Testis (tissue), 2 donors: ENCODE measurements at regions not wholly inside any gene's neighbourhood (a gene's known extent, or its start where the extent isn't known, plus 50 kb on each side); places are given as distances from the start of the nearest gene placed in this dataset.

Source experiments
- DNase-seq: peaks from one replicate; pipeline ENCODE4 v3.0.0-alpha.2; 2019
- H3K27ac ChIP-seq, 2 donors: fragments of 200-600 bp; sonication (generic); one replicate each; pipeline ENCODE4 v1.5.1; 2019
- H3K27me3 ChIP-seq: fragments of 200-600 bp; sonication (generic); one replicate; pipeline ENCODE4 v1.5.1; 2019
- H3K36me3 ChIP-seq: fragments of 200-600 bp; sonication (generic); one replicate; pipeline ENCODE4 v1.5.1; 2017; ENCODE audit warnings: low read depth; ENCODE audit errors: missing control alignments
- H3K4me1 ChIP-seq: fragments of 200-600 bp; sonication (generic); one replicate; pipeline ENCODE4 v1.5.1; 2019
- H3K4me3 ChIP-seq, 2 donors: fragments of 200-600 bp; sonication (generic); one replicate each; pipeline ENCODE4 v1.5.1; 2017 to 2019
- H3K9me3 ChIP-seq: fragments of 200-600 bp; sonication (generic); one replicate; pipeline ENCODE4 v1.5.1; 2017
- CTCF ChIP-seq, 3 experiments: fragments of 450-650 bp in 2 of 3; fragments of 200-600 bp in 1 of 3; sonication (generic) in 1 of 3; IDR thresholded peaks; one replicate each; pipeline ENCODE4 v1.5.1; 2016 to 2019; ENCODE audit warnings: antibody characterized with exemption in 3 of 3, mild to moderate bottlenecking in 2 of 3, moderate library complexity in 1 of 3
- POLR2A ChIP-seq: fragments of 450-650 bp; IDR thresholded peaks from one replicate; pipeline ENCODE4 v1.6.1; 2017; ENCODE audit warnings: antibody characterized with exemption, mild to moderate bottlenecking, moderate library complexity
- WGBS, 2 donors: methylation state at CpG; one replicate each; pipeline ENCODE4 v1.1.5; 2018; 5-methylcytosine and 5-hydroxymethylcytosine counted together
- intact Hi-C: fragments of 100-400 bp; cut with DNase I; formaldehyde crosslinking; loops from one replicate; pipeline ENCODE4 v1.15.1; 2023; ENCODE audit warnings: low total_unique reads

- H3K9me3 ChIP-seq, result no peaks in the 10 kb centered on the region
- H3K4me3 ChIP-seq, result no peak overlapping the region
- no peak for TF ChIP-seq CTCF (IDR thresholded peaks at IDR 0.05)
- TF ChIP-seq POLR2A, result no peak
- no peaks in the 10 kb centered on the region for H3K36me3 ChIP-seq
- no peaks in the 10 kb centered on the region for H3K4me1 ChIP-seq
- no peaks in the 10 kb centered on the region for H3K27me3 ChIP-seq
- intact Hi-C loops, result no loop called here
- H3K27ac ChIP-seq, result no peak overlapping the region
- DNase-seq, result no peak
- 83 to 86% methylated on average over 4 of the region's 4 CpGs for WGBS, 2 donors
Observed at GRCh38 chr1:238484121-238484520, 593.4 kb upstream of the ZP4 start.

DNA sequence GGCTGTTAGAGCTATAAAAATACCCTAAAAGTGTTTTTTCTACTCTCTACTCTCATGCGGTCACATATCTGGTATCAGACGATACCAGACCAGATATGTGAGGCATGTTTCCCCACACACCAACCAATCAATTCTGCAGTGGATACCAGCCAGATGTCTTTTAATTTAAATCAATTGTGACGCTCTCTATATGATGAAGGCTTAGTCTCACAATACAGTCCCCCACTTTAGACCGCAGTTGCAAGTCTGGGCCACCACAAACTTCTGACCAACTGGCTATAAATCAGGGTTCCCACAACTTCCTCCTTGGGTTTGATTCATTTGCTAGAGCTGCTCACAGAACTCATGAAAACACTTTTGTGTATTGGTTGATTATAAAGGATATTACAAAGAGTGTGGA lies 586.1 kb upstream of the ZP4 start:
- no peaks in the 10 kb centered on the region for H3K9me3 ChIP-seq
- intact Hi-C loops, result no loop called here
- WGBS, 2 donors, result 63 to 67% methylated on average over 4 of the region's 4 CpGs
- no peaks in the 10 kb centered on the region for H3K36me3 ChIP-seq
- no peak overlapping the region for H3K4me3 ChIP-seq
- no peaks in the 10 kb centered on the region for H3K4me1 ChIP-seq
- no peak for TF ChIP-seq POLR2A
- no peak for TF ChIP-seq CTCF (IDR thresholded peaks at IDR 0.05)
- H3K27me3 ChIP-seq, result no peaks in the 10 kb centered on the region
- DNase-seq, result no peak
- H3K27ac ChIP-seq, result no peak overlapping the region

GRCh38 chr1:238475712-238476111 lies 585.0 kb upstream of the ZP4 start:
- no peak for DNase-seq
- 32 to 34% methylated on average over 5 of the region's 5 CpGs for WGBS, 2 donors
- Histone ChIP-seq H3K4me1 (no peaks in the 10 kb centered on the region), H3K27me3 (no peaks in the 10 kb centered on the region), H3K4me3 (no peak overlapping the region), H3K9me3 (no peaks in the 10 kb centered on the region), H3K36me3 (no peaks in the 10 kb centered on the region), H3K27ac (no peak overlapping the region)
- intact Hi-C loops, result no loop called here
- TF ChIP-seq POLR2A (no peak), CTCF (IDR thresholded peaks at IDR 0.05) (no peak)

- no peak for DNase-seq
- Histone ChIP-seq H3K4me1 (no peaks in the 10 kb centered on the region), H3K27ac (no peak overlapping the region), H3K36me3 (no peaks in the 10 kb centered on the region), H3K9me3 (no peaks in the 10 kb centered on the region), H3K4me3 (no peak overlapping the region), H3K27me3 (no peaks in the 10 kb centered on the region)
- intact Hi-C loops, result no loop called here
- no peak for TF ChIP-seq CTCF (IDR thresholded peaks at IDR 0.05)
- TF ChIP-seq POLR2A, result no peak
- WGBS, 2 donors, result 32 to 66% methylated on average over 3 of the region's 3 CpGs
Observed at GRCh38 chr1:238474263-238474662, 583.5 kb upstream of the ZP4 start.

GRCh38 chr1:238469146-238469631 lies 578.5 kb upstream of the ZP4 start:
- no peak for DNase-seq
- H3K9me3 ChIP-seq, result no peaks in the 10 kb centered on the region
- H3K27ac ChIP-seq, result no peak overlapping the region
- no peaks in the 10 kb centered on the region for H3K4me1 ChIP-seq
- intact Hi-C loops, result no loop called here
- 48 to 54% methylated on average over 4 of the region's 4 CpGs for WGBS, 2 donors
- H3K27me3 ChIP-seq, result no peaks in the 10 kb centered on the region
- TF ChIP-seq POLR2A (no peak), CTCF (IDR thresholded peaks at IDR 0.05) (no peak)
- H3K4me3 ChIP-seq, result no peak overlapping the region
- no peaks in the 10 kb centered on the region for H3K36me3 ChIP-seq
